CD14-positive monocyte (primary cell): ENCODE measurements at regions not wholly inside any gene's neighbourhood (a gene's known extent, or its start where the extent isn't known, plus 50 kb on each side); places are given as distances from the start of the nearest gene placed in this dataset.

Experiments
- DNase-seq, 3 donors: peaks; one replicate each; pipeline ENCODE4 v3.0.0-alpha.2; 2011 to 2022
- H2AFZ ChIP-seq: 2 replicates; pipeline ENCODE4 v1.6.0; 2012; ENCODE audit warnings: mild to moderate bottlenecking, low read depth, low read length, inconsistent platforms; ENCODE audit not compliant: insufficient read depth, poor library complexity, severe bottlenecking
- H3K27ac ChIP-seq, 2 donors: 1 replicate in 1 of 2; 2 replicates in 1 of 2; pipeline ENCODE4 v1.5.1; 2012 to 2013; ENCODE audit warnings: low read length in 2 of 2, control low read depth in 1 of 2, inconsistent platforms in 1 of 2, low read depth in 1 of 2, mild to moderate bottlenecking in 1 of 2
- H3K27me3 ChIP-seq, 2 donors: one replicate each; pipeline versions ENCODE4 v1.6.0 to v1.6.1; 2011 to 2013; ENCODE audit warnings: low read length in 2 of 2; ENCODE audit not compliant: control insufficient read depth in 2 of 2, insufficient read depth in 2 of 2
- H3K36me3 ChIP-seq, 2 donors: replicated peaks in 1 of 2; 1 replicate in 1 of 2; 2 replicates in 1 of 2; pipeline versions ENCODE4 v1.5.1 to v1.6.1; 2012 to 2013; ENCODE audit warnings: low read length in 2 of 2, control low read depth in 1 of 2, inconsistent platforms in 1 of 2, mild to moderate bottlenecking in 1 of 2; ENCODE audit not compliant: insufficient read depth in 2 of 2, control insufficient read depth in 1 of 2
- H3K4me1 ChIP-seq, 2 donors: 1 replicate in 1 of 2; 2 replicates in 1 of 2; pipeline versions ENCODE4 v1.5.1 to v1.6.1; 2012 to 2013; ENCODE audit warnings: low read length in 2 of 2, control low read depth in 1 of 2, inconsistent platforms in 1 of 2, mild to moderate bottlenecking in 1 of 2, moderate library complexity in 1 of 2; ENCODE audit not compliant: insufficient read depth in 2 of 2, control insufficient read depth in 1 of 2
- H3K4me2 ChIP-seq: replicated peaks from 2 replicates; pipeline ENCODE3; 2012; ENCODE audit warnings: low read length, moderate library complexity, mild to moderate bottlenecking; ENCODE audit not compliant: poor library complexity, severe bottlenecking; ENCODE audit errors: extremely low read depth
- H3K4me3 ChIP-seq, 3 experiments: fragments of 200-600 bp in 1 of 3; sonication (generic) in 1 of 3; replicated peaks in 1 of 3; 1 replicate in 2 of 3; 2 replicates in 1 of 3; pipeline ENCODE4 v1.5.1; 2011 to 2013; ENCODE audit warnings: low read length in 3 of 3, mild to moderate bottlenecking in 3 of 3, control low read depth in 2 of 3, low read depth in 2 of 3, inconsistent platforms in 1 of 3, moderate library complexity in 1 of 3
- H3K79me2 ChIP-seq: 2 replicates; pipeline ENCODE4 v1.6.0; 2012; ENCODE audit warnings: mild to moderate bottlenecking, control low read depth, inconsistent platforms, low read length, moderate library complexity; ENCODE audit not compliant: insufficient read depth
- H3K9ac ChIP-seq: 2 replicates; pipeline ENCODE4 v1.6.0; 2017; ENCODE audit warnings: low read length, mild to moderate bottlenecking; ENCODE audit not compliant: insufficient read depth, poor library complexity, severe bottlenecking
- H3K9me3 ChIP-seq, 2 donors: replicated peaks in 1 of 2; 1 replicate in 1 of 2; 2 replicates in 1 of 2; pipeline versions ENCODE4 v1.5.1 to v1.6.1; 2012 to 2013; ENCODE audit warnings: low read length in 2 of 2, control low read depth in 1 of 2; ENCODE audit not compliant: control insufficient read depth in 1 of 2, insufficient read depth in 1 of 2
- H4K20me1 ChIP-seq: 2 replicates; pipeline ENCODE4 v1.6.0; 2012; ENCODE audit warnings: mild to moderate bottlenecking, low read length, control low read depth, moderate library complexity; ENCODE audit not compliant: insufficient read depth
- H3K27ac Mint-ChIP-seq, 7 donors: one replicate each; pipeline ENCODE4 v1.8.0; 2020; ENCODE audit warnings: mild to moderate bottlenecking in 7 of 7, mixed read lengths in 7 of 7, moderate library complexity in 6 of 7, inconsistent platforms in 2 of 7
- H3K27me3 Mint-ChIP-seq, 3 donors: one replicate each; pipeline ENCODE4 v1.8.0; 2021 to 2022; ENCODE audit warnings: low read depth in 3 of 3, mild to moderate bottlenecking in 3 of 3, mixed read lengths in 3 of 3, moderate library complexity in 3 of 3, inconsistent platforms in 1 of 3
- H3K36me3 Mint-ChIP-seq, 2 donors: one replicate each; pipeline ENCODE4 v1.8.0; 2020; ENCODE audit warnings: mixed read lengths in 2 of 2, inconsistent platforms in 1 of 2, mild to moderate bottlenecking in 1 of 2
- H3K4me1 Mint-ChIP-seq: one replicate; pipeline ENCODE4 v1.8.0; 2020; ENCODE audit warnings: mild to moderate bottlenecking, mixed read lengths
- H3K4me3 Mint-ChIP-seq, 2 donors: one replicate each; pipeline ENCODE4 v1.8.0; 2020; ENCODE audit warnings: mild to moderate bottlenecking in 2 of 2, mixed read lengths in 2 of 2, moderate library complexity in 1 of 2
- H3K9me3 Mint-ChIP-seq, 7 donors: one replicate each; pipeline ENCODE4 v1.8.0; 2020 to 2022; ENCODE audit warnings: mixed read lengths in 7 of 7, mild to moderate bottlenecking in 6 of 7, moderate library complexity in 6 of 7, inconsistent platforms in 2 of 7
- CTCF ChIP-seq: fragments of 200-600 bp; IDR thresholded peaks from one replicate; pipeline ENCODE4 v1.8.0; 2022; ENCODE audit warnings: antibody characterized with exemption, mild to moderate bottlenecking
- WGBS: methylation state at CpG from one replicate; pipeline ENCODE4 v1.1.5; 2013; ENCODE audit warnings: missing lambda C conversion rate; ENCODE audit not compliant: insufficient coverage; 5-methylcytosine and 5-hydroxymethylcytosine counted together
- intact Hi-C, 2 donors: fragments of 100-400 bp; cut with micrococcal nuclease; formaldehyde crosslinking; loops; one replicate each; pipeline versions ENCODE4 v1.15.0 to v1.15.1; 2023

- Histone ChIP-seq H3K27ac (no peak overlapping the region), H3K36me3 (no peaks in the 10 kb centered on the region), H3K79me2 (no peaks in the 10 kb centered on the region), H3K4me3 (no peak overlapping the region), H3K9me3 (peaks cover 3 to 5% of the 10 kb centered on the region in 2 donors), H2AFZ (no peak overlapping the region), H3K4me2 (no peak overlapping the region), H3K9ac (no peak overlapping the region), H3K27me3 (no peaks in the 10 kb centered on the region), H3K4me1 (no peaks in the 10 kb centered on the region), H4K20me1 (no peaks in the 10 kb centered on the region)
- no peak overlapping the region for H3K27ac Mint-ChIP-seq
- no peaks in the 10 kb centered on the region for H3K27me3 Mint-ChIP-seq
- H3K36me3 Mint-ChIP-seq, result no peaks in the 10 kb centered on the region
- H3K4me3 Mint-ChIP-seq, result no peak overlapping the region
- DNase-seq, result no peak
- 84% methylated on average over 2 of the region's 2 CpGs for WGBS
- no peaks in the 10 kb centered on the region for H3K4me1 Mint-ChIP-seq
- TF ChIP-seq CTCF, result no peak
- intact Hi-C loops, result no loop called here
- H3K9me3 Mint-ChIP-seq, result peaks cover 3 to 12% (median 4%) of the 10 kb centered on the region in 7 donors
Observed at GRCh38 chr2:53021828-53022227, 745.8 kb upstream of the CHAC2 start.

- H3K9me3 Mint-ChIP-seq, result peaks cover 3 to 12% (median 4%) of the 10 kb centered on the region in 7 donors
- no peaks in the 10 kb centered on the region for H3K4me1 Mint-ChIP-seq
- Histone ChIP-seq H3K4me1 (no peaks in the 10 kb centered on the region), H3K27me3 (no peaks in the 10 kb centered on the region), H3K27ac (no peak overlapping the region), H3K9ac (no peak overlapping the region), H2AFZ (no peak overlapping the region), H3K79me2 (no peaks in the 10 kb centered on the region), H3K36me3 (no peaks in the 10 kb centered on the region), H4K20me1 (no peaks in the 10 kb centered on the region), H3K4me3 (no peak overlapping the region), H3K4me2 (no peak overlapping the region), H3K9me3 (peaks cover 3 to 5% of the 10 kb centered on the region in 2 donors)
- H3K4me3 Mint-ChIP-seq, result no peak overlapping the region
- no peak overlapping the region for H3K27ac Mint-ChIP-seq
- intact Hi-C loops, result no loop called here
- WGBS, result 80% methylated on average over 1 of the region's 3 CpGs
- no peak for TF ChIP-seq CTCF
- no peak for DNase-seq
- no peaks in the 10 kb centered on the region for H3K27me3 Mint-ChIP-seq
- no peaks in the 10 kb centered on the region for H3K36me3 Mint-ChIP-seq
Observed at GRCh38 chr2:53021292-53021691, 746.3 kb upstream of the CHAC2 start.
